ENCODE measurements at regions not wholly inside any gene's neighbourhood (a gene's known extent, or its start where the extent isn't known, plus 50 kb on each side); places are given as distances from the start of the nearest gene placed in this dataset.

- no peak overlapping the region for H3K4me3 ChIP-seq (replicated peaks; ENCODE audit: low read depth, low read length)
- TF ChIP-seq, protein P1, sequence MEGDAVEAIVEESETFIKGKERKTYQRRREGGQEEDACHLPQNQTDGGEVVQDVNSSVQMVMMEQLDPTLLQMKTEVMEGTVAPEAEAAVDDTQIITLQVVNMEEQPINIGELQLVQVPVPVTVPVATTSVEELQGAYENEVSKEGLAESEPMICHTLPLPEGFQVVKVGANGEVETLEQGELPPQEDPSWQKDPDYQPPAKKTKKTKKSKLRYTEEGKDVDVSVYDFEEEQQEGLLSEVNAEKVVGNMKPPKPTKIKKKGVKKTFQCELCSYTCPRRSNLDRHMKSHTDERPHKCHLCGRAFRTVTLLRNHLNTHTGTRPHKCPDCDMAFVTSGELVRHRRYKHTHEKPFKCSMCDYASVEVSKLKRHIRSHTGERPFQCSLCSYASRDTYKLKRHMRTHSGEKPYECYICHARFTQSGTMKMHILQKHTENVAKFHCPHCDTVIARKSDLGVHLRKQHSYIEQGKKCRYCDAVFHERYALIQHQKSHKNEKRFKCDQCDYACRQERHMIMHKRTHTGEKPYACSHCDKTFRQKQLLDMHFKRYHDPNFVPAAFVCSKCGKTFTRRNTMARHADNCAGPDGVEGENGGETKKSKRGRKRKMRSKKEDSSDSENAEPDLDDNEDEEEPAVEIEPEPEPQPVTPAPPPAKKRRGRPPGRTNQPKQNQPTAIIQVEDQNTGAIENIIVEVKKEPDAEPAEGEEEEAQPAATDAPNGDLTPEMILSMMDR (IDR thresholded peaks at IDR 0.05; ENCODE audit: low read length, missing control alignments): no peak
- DNase-seq (ENCODE audit: low read depth): no peak
Observed at GRCh38 chr1:30169269-30169668, 554.1 kb downstream of the MATN1 start.

DNA sequence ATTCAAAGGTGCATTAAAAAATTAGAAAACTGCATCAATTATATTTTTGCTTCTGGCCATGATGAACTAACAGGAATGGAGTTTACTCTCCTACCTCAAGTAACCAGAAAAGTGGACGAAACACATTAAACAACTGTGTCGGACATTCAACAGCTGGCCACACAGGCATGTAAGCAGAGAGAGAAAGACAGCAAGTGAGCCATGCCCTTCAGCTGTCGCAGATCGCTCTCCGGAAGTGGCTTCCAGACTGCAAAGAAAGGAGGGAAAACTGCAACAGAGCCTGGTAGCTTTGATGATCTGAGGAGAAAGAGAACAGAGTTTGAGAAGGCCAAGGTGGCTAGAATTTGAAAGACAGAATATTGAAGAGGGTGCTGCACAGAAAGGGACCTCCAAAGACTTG, 557.2 kb downstream of the MATN1 start:
- TF ChIP-seq, protein P1 (IDR thresholded peaks at IDR 0.05; ENCODE audit: low read length, missing control alignments): no peak
- no peak for DNase-seq (ENCODE audit: low read depth)
- no peak overlapping the region for H3K4me3 ChIP-seq (replicated peaks; ENCODE audit: low read depth, low read length)

- DNase-seq (ENCODE audit: low read depth): no peak
- TF ChIP-seq, protein P1 (IDR thresholded peaks at IDR 0.05; ENCODE audit: low read length, missing control alignments): no peak
- no peak overlapping the region for H3K4me3 ChIP-seq (replicated peaks; ENCODE audit: low read depth, low read length)
Observed at GRCh38 chr1:30165116-30165515, 558.3 kb downstream of the MATN1 start.

DNA sequence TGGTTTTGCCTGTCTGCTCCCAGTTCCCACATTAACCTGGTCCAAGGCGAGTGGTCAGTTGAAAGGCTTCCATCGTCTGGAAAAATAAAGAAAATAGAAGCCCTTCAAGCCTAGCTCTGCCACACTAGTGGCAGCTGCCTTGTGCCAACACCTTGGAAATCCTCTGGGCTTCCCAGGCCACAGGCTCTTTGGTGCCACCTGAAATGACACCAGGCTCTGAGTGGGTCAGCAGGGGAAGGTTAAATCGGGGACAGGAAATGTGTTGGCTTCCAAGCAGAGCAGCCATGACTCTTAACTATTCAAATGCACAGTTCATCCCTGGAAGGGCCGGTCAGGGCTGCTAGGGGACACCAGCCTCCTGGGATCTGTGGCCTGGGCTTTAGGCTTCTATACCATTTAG, 558.7 kb downstream of the MATN1 start:
- H3K4me3 ChIP-seq (replicated peaks; ENCODE audit: low read depth, low read length): no peak overlapping the region
- DNase-seq (ENCODE audit: low read depth): no peak
- TF ChIP-seq, protein P1 (IDR thresholded peaks at IDR 0.05; ENCODE audit: low read length, missing control alignments): no peak

- TF ChIP-seq, protein P1 (IDR thresholded peaks at IDR 0.05; ENCODE audit: low read length, missing control alignments): no peak
- no peak overlapping the region for H3K4me3 ChIP-seq (replicated peaks; ENCODE audit: low read depth, low read length)
- no peak for DNase-seq (ENCODE audit: low read depth)
Observed at GRCh38 chr1:30162565-30162964, 560.8 kb downstream of the MATN1 start.

DNA sequence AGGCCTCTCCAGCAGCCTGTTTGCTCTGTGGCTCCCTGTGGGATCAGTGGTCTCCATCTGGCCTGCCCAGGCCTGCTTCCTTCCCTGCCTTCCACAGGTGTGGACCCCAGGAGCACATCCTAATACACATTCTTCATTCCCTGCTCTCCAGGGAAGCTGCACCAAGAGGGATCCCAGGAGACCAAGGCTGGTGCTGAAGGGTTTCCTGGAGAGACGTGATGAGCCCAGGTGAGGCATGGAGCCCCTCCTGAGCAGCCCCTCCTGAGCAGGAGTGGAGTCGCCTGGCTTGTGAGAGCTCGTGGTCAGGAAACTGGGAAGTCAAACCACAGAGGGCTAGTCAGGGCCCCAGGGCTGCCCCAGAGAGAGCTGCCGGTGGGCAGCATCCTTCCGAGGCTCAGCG, 561.4 kb downstream of the MATN1 start:
- TF ChIP-seq, protein P1 (IDR thresholded peaks at IDR 0.05; ENCODE audit: low read length, missing control alignments): no peak
- no peak overlapping the region for H3K4me3 ChIP-seq (replicated peaks; ENCODE audit: low read depth, low read length)
- no peak for DNase-seq (ENCODE audit: low read depth)

DNA sequence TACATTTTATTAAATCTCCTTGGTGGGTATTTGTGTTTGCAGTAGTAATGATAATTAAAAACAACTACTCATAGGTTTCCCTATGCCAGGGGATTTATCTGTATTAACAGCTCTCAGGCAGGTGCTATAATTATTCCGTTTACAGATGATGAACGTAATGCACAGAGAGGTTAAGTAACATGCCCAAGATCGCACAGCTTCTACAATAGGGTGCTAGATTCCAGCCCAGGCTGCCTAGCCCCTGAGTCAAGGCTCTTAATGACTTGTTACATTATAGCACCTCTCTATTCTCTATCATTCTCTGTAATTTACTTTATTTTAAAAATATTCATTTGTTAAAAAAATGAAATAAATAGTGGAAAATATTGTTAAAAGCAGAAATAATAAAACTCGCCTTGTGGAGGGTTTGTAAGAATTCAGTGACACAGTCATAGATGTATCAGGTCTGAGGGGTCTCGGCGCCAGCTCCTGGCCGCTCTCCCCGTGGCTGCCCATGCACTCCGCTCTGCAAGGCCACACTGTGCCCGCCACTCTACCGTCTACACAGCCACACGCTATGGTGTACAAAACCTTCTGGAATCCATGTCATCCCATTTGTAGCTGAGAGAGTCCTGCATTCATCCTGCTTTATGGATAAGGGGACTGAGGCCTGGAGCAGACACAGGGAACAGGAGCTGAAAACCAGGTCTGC, 562.2 kb downstream of the MATN1 start:
- DNase-seq (ENCODE audit: low read depth): no peak
- H3K4me3 ChIP-seq (replicated peaks; ENCODE audit: low read depth, low read length): no peak overlapping the region
- TF ChIP-seq, protein P1 (IDR thresholded peaks at IDR 0.05; ENCODE audit: low read length, missing control alignments): no peak

Measured in fibroblast of pulmonary artery (primary cell).